Glutamatergic neuron (in vitro differentiated cells): ENCODE measurements at regions not wholly inside any gene's neighbourhood (a gene's known extent, or its start where the extent isn't known, plus 50 kb on each side); places are given as distances from the start of the nearest gene placed in this dataset.

Experiments
- DNase-seq: peaks from one replicate; pipeline ENCODE4 v3.0.0; 2022
- H3K27ac Mint-ChIP-seq: one replicate; pipeline ENCODE4 v1.8.0; 2020; ENCODE audit warnings: mild to moderate bottlenecking, mixed read lengths, inconsistent platforms; ENCODE audit not compliant: unreplicated experiment
- H3K27me3 Mint-ChIP-seq: one replicate; pipeline ENCODE4 v1.8.0; 2020; ENCODE audit warnings: mild to moderate bottlenecking, moderate library complexity, mixed read lengths, inconsistent platforms; ENCODE audit not compliant: unreplicated experiment
- H3K36me3 Mint-ChIP-seq: one replicate; pipeline ENCODE4 v1.8.0; 2020; ENCODE audit warnings: mild to moderate bottlenecking, mixed read lengths, inconsistent platforms; ENCODE audit not compliant: unreplicated experiment
- H3K4me1 Mint-ChIP-seq: one replicate; pipeline ENCODE4 v1.8.0; 2020; ENCODE audit warnings: mild to moderate bottlenecking, low read depth, mixed read lengths, inconsistent platforms; ENCODE audit not compliant: unreplicated experiment
- H3K4me3 Mint-ChIP-seq: one replicate; pipeline ENCODE4 v1.8.0; 2020; ENCODE audit warnings: mild to moderate bottlenecking, mixed read lengths, inconsistent platforms; ENCODE audit not compliant: unreplicated experiment
- H3K9me3 Mint-ChIP-seq: one replicate; pipeline ENCODE4 v1.8.0; 2020; ENCODE audit warnings: mild to moderate bottlenecking, moderate library complexity, mixed read lengths, inconsistent platforms; ENCODE audit not compliant: unreplicated experiment
- TF ChIP-seq, protein P1 (sequence below): fragments of 200-600 bp; sonication (generic); IDR thresholded peaks from one replicate; pipeline ENCODE4 v1.5.0; 2021; ENCODE audit not compliant: partially characterized antibody, unreplicated experiment

DNA sequence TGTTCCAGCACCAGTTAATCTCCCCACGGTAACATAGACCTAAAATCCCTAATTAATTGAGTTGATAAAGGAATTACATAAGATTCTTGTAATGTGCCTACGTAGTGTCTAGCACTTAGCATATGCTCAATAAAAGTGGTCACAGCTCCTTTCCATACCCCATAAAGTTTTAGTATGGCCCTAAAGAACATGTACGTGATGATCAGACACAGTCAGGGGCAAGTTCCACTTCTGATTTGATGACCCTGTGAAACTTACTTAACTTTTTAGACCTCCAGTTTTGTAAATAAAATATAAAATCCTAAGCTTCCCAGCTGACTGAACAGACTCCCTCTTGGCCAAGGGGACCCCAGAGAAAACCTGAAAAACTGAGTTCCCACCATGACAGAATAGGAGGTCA, 391.3 kb upstream of the ERCC4 start:
- no peak for DNase-seq
- Mint-ChIP-seq H3K4me1 (no peaks in the 10 kb centered on the region), H3K4me3 (no peak overlapping the region), H3K27ac (no peak overlapping the region), H3K36me3 (no peaks in the 10 kb centered on the region), H3K27me3 (no peaks in the 10 kb centered on the region), H3K9me3 (no peaks in the 10 kb centered on the region)
- TF ChIP-seq, protein P1, sequence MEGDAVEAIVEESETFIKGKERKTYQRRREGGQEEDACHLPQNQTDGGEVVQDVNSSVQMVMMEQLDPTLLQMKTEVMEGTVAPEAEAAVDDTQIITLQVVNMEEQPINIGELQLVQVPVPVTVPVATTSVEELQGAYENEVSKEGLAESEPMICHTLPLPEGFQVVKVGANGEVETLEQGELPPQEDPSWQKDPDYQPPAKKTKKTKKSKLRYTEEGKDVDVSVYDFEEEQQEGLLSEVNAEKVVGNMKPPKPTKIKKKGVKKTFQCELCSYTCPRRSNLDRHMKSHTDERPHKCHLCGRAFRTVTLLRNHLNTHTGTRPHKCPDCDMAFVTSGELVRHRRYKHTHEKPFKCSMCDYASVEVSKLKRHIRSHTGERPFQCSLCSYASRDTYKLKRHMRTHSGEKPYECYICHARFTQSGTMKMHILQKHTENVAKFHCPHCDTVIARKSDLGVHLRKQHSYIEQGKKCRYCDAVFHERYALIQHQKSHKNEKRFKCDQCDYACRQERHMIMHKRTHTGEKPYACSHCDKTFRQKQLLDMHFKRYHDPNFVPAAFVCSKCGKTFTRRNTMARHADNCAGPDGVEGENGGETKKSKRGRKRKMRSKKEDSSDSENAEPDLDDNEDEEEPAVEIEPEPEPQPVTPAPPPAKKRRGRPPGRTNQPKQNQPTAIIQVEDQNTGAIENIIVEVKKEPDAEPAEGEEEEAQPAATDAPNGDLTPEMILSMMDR, result no peak

DNA sequence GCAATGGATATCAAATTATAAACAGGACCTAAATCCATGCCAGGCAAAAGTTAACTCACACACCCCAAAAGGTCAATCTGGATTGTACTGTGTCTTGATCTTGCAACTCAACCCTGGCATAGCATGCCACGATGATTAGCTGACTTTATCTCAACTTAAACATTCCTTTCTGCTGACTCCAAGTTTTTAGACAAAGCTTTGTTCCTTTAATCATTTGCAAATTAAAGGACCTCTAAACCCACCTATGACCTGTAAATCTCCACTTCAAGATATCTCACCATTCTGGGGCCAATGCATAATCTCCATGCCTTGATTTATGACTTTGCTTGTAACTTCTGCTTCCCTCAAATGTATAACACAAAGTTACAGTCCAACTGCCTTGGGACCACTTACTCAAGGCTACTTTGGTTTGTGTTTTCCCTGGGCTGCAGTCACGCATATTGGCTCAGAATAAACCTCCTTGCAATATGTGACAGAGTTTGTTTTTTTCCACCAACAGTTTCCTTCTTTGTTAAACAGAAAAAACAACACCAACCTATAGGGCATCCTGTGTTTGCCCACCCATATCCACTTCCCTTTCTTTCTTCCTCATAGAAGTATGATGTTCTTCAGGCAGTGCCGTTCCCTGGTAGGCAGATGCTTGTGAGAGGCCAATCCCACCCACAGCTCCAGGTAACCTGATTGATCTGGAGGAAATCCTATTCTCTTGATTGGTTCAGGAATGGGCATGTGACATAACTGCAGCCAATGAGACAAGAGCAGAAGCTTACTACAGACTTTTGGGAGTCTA, 390.6 kb upstream of the ERCC4 start:
- no peaks in the 10 kb centered on the region for H3K36me3 Mint-ChIP-seq
- no peaks in the 10 kb centered on the region for H3K9me3 Mint-ChIP-seq
- no peaks in the 10 kb centered on the region for H3K4me1 Mint-ChIP-seq
- no peak for DNase-seq
- TF ChIP-seq, protein P1, result no peak
- no peak overlapping the region for H3K27ac Mint-ChIP-seq
- H3K4me3 Mint-ChIP-seq, result no peak overlapping the region
- H3K27me3 Mint-ChIP-seq, result no peaks in the 10 kb centered on the region

DNA sequence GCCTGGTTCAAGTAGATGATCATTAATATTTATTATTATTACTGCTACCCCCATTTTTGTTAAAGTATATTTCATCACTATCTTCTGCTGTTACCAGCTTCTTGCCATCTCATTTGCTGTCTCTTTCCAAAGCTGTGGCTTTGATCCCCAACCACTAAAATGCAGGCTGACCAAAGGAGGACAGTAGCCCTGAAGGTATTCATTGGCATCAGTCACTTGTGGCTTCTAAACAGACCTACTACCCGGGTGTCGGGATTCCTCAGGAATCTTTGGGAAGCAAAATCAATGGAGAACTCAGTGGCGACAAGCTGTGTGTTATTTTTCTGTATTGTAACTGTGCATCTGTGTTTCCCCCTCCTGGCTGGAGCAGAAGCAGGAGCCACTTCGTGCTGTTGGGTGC, 379.2 kb upstream of the ERCC4 start:
- Mint-ChIP-seq H3K27ac (no peak overlapping the region), H3K4me3 (no peak overlapping the region), H3K36me3 (no peaks in the 10 kb centered on the region), H3K4me1 (no peaks in the 10 kb centered on the region), H3K9me3 (no peaks in the 10 kb centered on the region), H3K27me3 (peaks cover 3% of the 10 kb centered on the region)
- TF ChIP-seq, protein P1, result no peak
- DNase-seq, result no peak

- Mint-ChIP-seq H3K27me3 (peaks cover 3% of the 10 kb centered on the region), H3K4me1 (no peaks in the 10 kb centered on the region), H3K36me3 (no peaks in the 10 kb centered on the region), H3K4me3 (no peak overlapping the region), H3K27ac (no peak overlapping the region), H3K9me3 (no peaks in the 10 kb centered on the region)
- DNase-seq, result no peak
- TF ChIP-seq, protein P1, result no peak
These were observed 377.7 kb upstream of the ERCC4 start for GRCh38 chr16:13542284-13542683.

DNA sequence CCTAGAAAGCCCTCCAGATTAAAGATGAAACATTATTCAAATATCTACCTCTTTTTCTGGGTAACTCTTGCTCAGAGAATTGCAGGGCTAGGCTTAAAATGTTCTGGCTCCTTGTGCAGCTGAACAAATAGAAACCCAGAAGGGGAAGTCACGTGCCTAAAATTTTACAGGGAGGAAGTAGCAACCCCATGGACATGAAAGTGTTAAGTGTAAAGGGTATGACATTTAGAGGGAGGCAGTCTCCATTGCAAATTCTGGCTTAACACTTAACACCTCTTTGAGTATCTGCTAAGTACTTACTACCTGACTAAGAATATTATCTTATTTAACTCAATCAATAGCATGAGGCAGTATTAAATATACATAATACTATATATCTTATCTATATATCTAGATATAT, 376.1 kb upstream of the ERCC4 start:
- no peaks in the 10 kb centered on the region for H3K9me3 Mint-ChIP-seq
- no peaks in the 10 kb centered on the region for H3K4me1 Mint-ChIP-seq
- H3K4me3 Mint-ChIP-seq, result no peak overlapping the region
- no peak overlapping the region for H3K27ac Mint-ChIP-seq
- no peaks in the 10 kb centered on the region for H3K36me3 Mint-ChIP-seq
- TF ChIP-seq, protein P1, result no peak
- no peak for DNase-seq
- peaks cover 3% of the 10 kb centered on the region for H3K27me3 Mint-ChIP-seq
